HCT116 (cell line): ENCODE measurements at regions not wholly inside any gene's neighbourhood (a gene's known extent, or its start where the extent isn't known, plus 50 kb on each side); places are given as distances from the start of the nearest gene placed in this dataset.

Experiments
- CEBPB ChIP-seq: IDR thresholded peaks from 2 replicates; pipeline ENCODE4 v1.6.1; 2012; ENCODE audit warnings: low read depth
- EZH2 ChIP-seq: fragments of 200-600 bp; sonication (generic); IDR thresholded peaks from 2 replicates; pipeline ENCODE4 v1.6.1; 2017; ENCODE audit warnings: antibody characterized with exemption, mixed run types
- JUND ChIP-seq: IDR thresholded peaks from 2 replicates; pipeline ENCODE4 v1.6.1; 2012
- POLR2A ChIP-seq: IDR thresholded peaks from 2 replicates; pipeline ENCODE4 v1.7.0; 2011; ENCODE audit warnings: borderline replicate concordance; ENCODE audit not compliant: insufficient read depth, insufficient read length; ENCODE audit errors: extremely low read depth
- POLR2AphosphoS5 ChIP-seq: IDR thresholded peaks from 2 replicates; pipeline ENCODE4 v1.6.1; 2011; ENCODE audit warnings: mild to moderate bottlenecking, low read depth, low read length, moderate library complexity
- RAD21 ChIP-seq: IDR thresholded peaks from 2 replicates; pipeline ENCODE4 v1.6.1; 2012; ENCODE audit warnings: low read depth, mild to moderate bottlenecking
- SP1 ChIP-seq: IDR thresholded peaks from 2 replicates; pipeline ENCODE4 v1.6.1; 2012; ENCODE audit warnings: low read depth
- SRF ChIP-seq: IDR thresholded peaks from 2 replicates; pipeline ENCODE4 v1.6.1; 2012; ENCODE audit warnings: low read depth
- YY1 ChIP-seq: IDR thresholded peaks from 2 replicates; pipeline ENCODE4 v1.6.1; 2011; ENCODE audit warnings: low read length, low read depth, moderate library complexity, mild to moderate bottlenecking; ENCODE audit not compliant: insufficient replicate concordance; ENCODE audit errors: extremely low read depth
- ZNF274 ChIP-seq: fragments of 200-500 bp; sonication (Bioruptor generic); IDR thresholded peaks from 2 replicates; pipeline ENCODE4 v1.6.1; 2014; ENCODE audit warnings: mild to moderate bottlenecking, low read depth, low read length, inconsistent platforms
- TF ChIP-seq, protein P1 (sequence below), 3 experiments: fragments of 200-600 bp in 1 of 3; sonication (generic) in 1 of 3; IDR thresholded peaks in 2 of 3; conservative IDR thresholded peaks in 1 of 3; 2 replicates each; pipeline ENCODE4 v1.5.1; 2012 to 2017; ENCODE audit warnings: low read depth in 2 of 3, low read length in 2 of 3, antibody characterized with exemption in 1 of 3, borderline replicate concordance in 1 of 3, control low read depth in 1 of 3, mild to moderate bottlenecking in 1 of 3, mixed read lengths in 1 of 3, mixed run types in 1 of 3, moderate library complexity in 1 of 3; ENCODE audit not compliant: insufficient read depth in 1 of 3
- TF ChIP-seq, protein P2 (sequence below): IDR thresholded peaks from 2 replicates; pipeline ENCODE4 v1.6.1; 2012
- TF ChIP-seq, protein P3 (sequence below): IDR thresholded peaks from 2 replicates; pipeline ENCODE4 v1.6.1; 2011; ENCODE audit warnings: mild to moderate bottlenecking, low read length, moderate library complexity; ENCODE audit not compliant: insufficient replicate concordance; ENCODE audit errors: extremely low read depth
- TF ChIP-seq, protein P4 (sequence below): IDR thresholded peaks from 2 replicates; pipeline ENCODE4 v1.6.1; 2012; ENCODE audit warnings: low read depth

DNA sequence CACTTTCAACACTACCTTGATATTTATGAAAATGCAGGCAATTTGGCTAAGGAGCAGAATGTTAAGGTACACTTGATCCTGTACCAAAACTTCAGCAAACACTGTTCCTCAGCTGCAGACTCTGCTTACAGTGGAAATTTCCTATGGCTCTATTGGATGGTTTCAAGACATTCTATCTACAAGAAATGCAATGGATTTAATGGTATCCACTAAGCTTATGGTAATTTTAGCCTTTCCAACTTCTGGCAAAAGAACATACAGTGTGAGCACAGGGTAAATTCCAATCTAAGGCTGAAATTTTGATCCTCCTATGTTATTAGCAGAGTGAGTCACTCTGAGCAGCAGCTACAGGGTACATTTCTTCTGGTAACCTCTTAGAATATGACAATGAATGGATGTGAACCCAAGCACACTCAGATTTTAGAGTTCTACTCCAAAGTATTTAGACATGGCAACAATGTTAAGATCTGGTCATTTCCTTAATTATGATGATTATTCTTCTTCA, 361.8 kb upstream of the PIK3C3 start:
- TF ChIP-seq, protein P1, sequence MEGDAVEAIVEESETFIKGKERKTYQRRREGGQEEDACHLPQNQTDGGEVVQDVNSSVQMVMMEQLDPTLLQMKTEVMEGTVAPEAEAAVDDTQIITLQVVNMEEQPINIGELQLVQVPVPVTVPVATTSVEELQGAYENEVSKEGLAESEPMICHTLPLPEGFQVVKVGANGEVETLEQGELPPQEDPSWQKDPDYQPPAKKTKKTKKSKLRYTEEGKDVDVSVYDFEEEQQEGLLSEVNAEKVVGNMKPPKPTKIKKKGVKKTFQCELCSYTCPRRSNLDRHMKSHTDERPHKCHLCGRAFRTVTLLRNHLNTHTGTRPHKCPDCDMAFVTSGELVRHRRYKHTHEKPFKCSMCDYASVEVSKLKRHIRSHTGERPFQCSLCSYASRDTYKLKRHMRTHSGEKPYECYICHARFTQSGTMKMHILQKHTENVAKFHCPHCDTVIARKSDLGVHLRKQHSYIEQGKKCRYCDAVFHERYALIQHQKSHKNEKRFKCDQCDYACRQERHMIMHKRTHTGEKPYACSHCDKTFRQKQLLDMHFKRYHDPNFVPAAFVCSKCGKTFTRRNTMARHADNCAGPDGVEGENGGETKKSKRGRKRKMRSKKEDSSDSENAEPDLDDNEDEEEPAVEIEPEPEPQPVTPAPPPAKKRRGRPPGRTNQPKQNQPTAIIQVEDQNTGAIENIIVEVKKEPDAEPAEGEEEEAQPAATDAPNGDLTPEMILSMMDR (IDR thresholded peaks at IDR 0.05 in 2 of 3, conservative IDR thresholded peaks at IDR 0.05 in 1 of 3; ENCODE audit: borderline replicate concordance in 1 of 3, insufficient read depth in 1 of 3, low read depth in 2 of 3, low read length in 2 of 3), result no peak
- TF ChIP-seq YY1 (no peak), SP1 (no peak), POLR2A (no peak), EZH2 (no peak), CEBPB (no peak), POLR2AphosphoS5 (no peak), ZNF274 (no peak), JUND (no peak), SRF (no peak), RAD21 (no peak)
- TF ChIP-seq, protein P2, sequence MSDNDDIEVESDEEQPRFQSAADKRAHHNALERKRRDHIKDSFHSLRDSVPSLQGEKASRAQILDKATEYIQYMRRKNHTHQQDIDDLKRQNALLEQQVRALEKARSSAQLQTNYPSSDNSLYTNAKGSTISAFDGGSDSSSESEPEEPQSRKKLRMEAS, result no peak
- TF ChIP-seq, protein P3, sequence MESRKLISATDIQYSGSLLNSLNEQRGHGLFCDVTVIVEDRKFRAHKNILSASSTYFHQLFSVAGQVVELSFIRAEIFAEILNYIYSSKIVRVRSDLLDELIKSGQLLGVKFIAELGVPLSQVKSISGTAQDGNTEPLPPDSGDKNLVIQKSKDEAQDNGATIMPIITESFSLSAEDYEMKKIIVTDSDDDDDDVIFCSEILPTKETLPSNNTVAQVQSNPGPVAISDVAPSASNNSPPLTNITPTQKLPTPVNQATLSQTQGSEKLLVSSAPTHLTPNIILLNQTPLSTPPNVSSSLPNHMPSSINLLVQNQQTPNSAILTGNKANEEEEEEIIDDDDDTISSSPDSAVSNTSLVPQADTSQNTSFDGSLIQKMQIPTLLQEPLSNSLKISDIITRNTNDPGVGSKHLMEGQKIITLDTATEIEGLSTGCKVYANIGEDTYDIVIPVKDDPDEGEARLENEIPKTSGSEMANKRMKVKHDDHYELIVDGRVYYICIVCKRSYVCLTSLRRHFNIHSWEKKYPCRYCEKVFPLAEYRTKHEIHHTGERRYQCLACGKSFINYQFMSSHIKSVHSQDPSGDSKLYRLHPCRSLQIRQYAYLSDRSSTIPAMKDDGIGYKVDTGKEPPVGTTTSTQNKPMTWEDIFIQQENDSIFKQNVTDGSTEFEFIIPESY, result no peak
- TF ChIP-seq, protein P4, sequence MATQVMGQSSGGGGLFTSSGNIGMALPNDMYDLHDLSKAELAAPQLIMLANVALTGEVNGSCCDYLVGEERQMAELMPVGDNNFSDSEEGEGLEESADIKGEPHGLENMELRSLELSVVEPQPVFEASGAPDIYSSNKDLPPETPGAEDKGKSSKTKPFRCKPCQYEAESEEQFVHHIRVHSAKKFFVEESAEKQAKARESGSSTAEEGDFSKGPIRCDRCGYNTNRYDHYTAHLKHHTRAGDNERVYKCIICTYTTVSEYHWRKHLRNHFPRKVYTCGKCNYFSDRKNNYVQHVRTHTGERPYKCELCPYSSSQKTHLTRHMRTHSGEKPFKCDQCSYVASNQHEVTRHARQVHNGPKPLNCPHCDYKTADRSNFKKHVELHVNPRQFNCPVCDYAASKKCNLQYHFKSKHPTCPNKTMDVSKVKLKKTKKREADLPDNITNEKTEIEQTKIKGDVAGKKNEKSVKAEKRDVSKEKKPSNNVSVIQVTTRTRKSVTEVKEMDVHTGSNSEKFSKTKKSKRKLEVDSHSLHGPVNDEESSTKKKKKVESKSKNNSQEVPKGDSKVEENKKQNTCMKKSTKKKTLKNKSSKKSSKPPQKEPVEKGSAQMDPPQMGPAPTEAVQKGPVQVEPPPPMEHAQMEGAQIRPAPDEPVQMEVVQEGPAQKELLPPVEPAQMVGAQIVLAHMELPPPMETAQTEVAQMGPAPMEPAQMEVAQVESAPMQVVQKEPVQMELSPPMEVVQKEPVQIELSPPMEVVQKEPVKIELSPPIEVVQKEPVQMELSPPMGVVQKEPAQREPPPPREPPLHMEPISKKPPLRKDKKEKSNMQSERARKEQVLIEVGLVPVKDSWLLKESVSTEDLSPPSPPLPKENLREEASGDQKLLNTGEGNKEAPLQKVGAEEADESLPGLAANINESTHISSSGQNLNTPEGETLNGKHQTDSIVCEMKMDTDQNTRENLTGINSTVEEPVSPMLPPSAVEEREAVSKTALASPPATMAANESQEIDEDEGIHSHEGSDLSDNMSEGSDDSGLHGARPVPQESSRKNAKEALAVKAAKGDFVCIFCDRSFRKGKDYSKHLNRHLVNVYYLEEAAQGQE, result no peak
